Lung microvascular endothelial cell (primary cell): ENCODE measurements at regions not wholly inside any gene's neighbourhood (a gene's known extent, or its start where the extent isn't known, plus 50 kb on each side); places are given as distances from the start of the nearest gene placed in this dataset.
"Not testable (repeated sequence)": the region's sequence is repeated elsewhere in the genome, so short reads cannot be mapped to it uniquely, and the experiment has no call there.

Source experiments
- DNase-seq, 2 donors: peaks; one replicate each; pipeline versions ENCODE4 v3.0.0 to v3.0.0-alpha.2; 2010; ENCODE audit warnings: low read depth in 2 of 2

GRCh38 chr2:161049559-161049958 is 110.7 kb upstream of the TANK start:
- no peak for DNase-seq

- no peak for DNase-seq
Measured at GRCh38 chr2:161052214-161052613, 108.0 kb upstream of the TANK start.

- no peak for DNase-seq
Measured at GRCh38 chr2:161055289-161055688, 104.9 kb upstream of the TANK start.

- DNase-seq = no peak
Measured at GRCh38 chr2:161059388-161059787, 100.8 kb upstream of the TANK start.

GRCh38 chr2:161061786-161062185 is 98.4 kb upstream of the TANK start:
- DNase-seq = no peak

GRCh38 chr2:161063157-161063945 is 96.9 kb upstream of the TANK start:
- peak; percentile 84 to 88 for DNase-seq

- no peak for DNase-seq
Measured at GRCh38 chr2:161063946-161064306, 96.3 kb upstream of the TANK start.

GRCh38 chr2:161067846-161068350 is 92.3 kb upstream of the TANK start:
- no peak for DNase-seq

- DNase-seq = peak in 1 of 2 donors; percentile 12
Measured at GRCh38 chr2:161068670-161069069, 91.6 kb upstream of the TANK start.

- no peak for DNase-seq
Measured at GRCh38 chr2:161070693-161071479, 89.3 kb upstream of the TANK start.

- not testable (repeated sequence) for DNase-seq
Measured at GRCh38 chr2:161072436-161072835, 87.8 kb upstream of the TANK start.

- DNase-seq = no peak
Measured at GRCh38 chr2:161075701-161076100, 84.5 kb upstream of the TANK start.

- no peak for DNase-seq
Measured at GRCh38 chr2:161076936-161077335, 83.3 kb upstream of the TANK start.

- peak; percentile 97 to 98 for DNase-seq
Measured at GRCh38 chr2:161077367-161078210, 82.6 kb upstream of the TANK start.

- DNase-seq = peak in 1 of 2 donors; percentile 10
Measured at GRCh38 chr2:161078211-161078539, 82.1 kb upstream of the TANK start.

- peak; percentile 66 to 89 for DNase-seq
Measured at GRCh38 chr2:161085149-161085548, 75.1 kb upstream of the TANK start.

- DNase-seq = no peak
Measured at GRCh38 chr2:161088658-161089350, 71.4 kb upstream of the TANK start.

- peak; percentile 10 to 93 for DNase-seq
Measured at GRCh38 chr2:161090411-161090810, 69.8 kb upstream of the TANK start.

GRCh38 chr2:161095314-161095713 is 64.9 kb upstream of the TANK start:
- no peak for DNase-seq

GRCh38 chr2:161096336-161096735 is 63.9 kb upstream of the TANK start:
- DNase-seq = peak in 1 of 2 donors; percentile 44

GRCh38 chr2:161097157-161097556 is 63.1 kb upstream of the TANK start:
- DNase-seq = no peak
